Psoas muscle (tissue), 7 donors: ENCODE measurements at regions not wholly inside any gene's neighbourhood (a gene's known extent, or its start where the extent isn't known, plus 50 kb on each side); places are given as distances from the start of the nearest gene placed in this dataset.
A peak's percentile ranks its signal among the peaks of the same experiment; 100 is the strongest.

Source experiments
- ATAC-seq, 4 donors: fragments of 200-7000 bp; cut with Tn5 transposase; one replicate each; pipeline ENCODE4 v1.9.1; 2020; ENCODE audit warnings: moderate library complexity in 3 of 4, mild to moderate bottlenecking in 2 of 4
- DNase-seq, 2 donors: peaks; one replicate each; pipeline ENCODE4 v3.0.0-alpha.2; 2020
- H3K27ac ChIP-seq: fragments of 200-600 bp; one replicate; pipeline ENCODE4 v1.8.0; 2022
- H3K27me3 ChIP-seq, 3 donors: fragments of 200-600 bp in 1 of 3; one replicate each; pipeline versions ENCODE4 v1.6.1 to v1.8.0; 2013 to 2022; ENCODE audit warnings: low read length in 2 of 3, mild to moderate bottlenecking in 2 of 3, moderate library complexity in 1 of 3; ENCODE audit not compliant: insufficient read depth in 3 of 3
- H3K36me3 ChIP-seq, 2 donors: fragments of 200-600 bp in 1 of 2; one replicate each; pipeline versions ENCODE4 v1.6.1 to v1.8.0; 2013 to 2022; ENCODE audit warnings: low read depth in 1 of 2, mild to moderate bottlenecking in 1 of 2, moderate library complexity in 1 of 2; ENCODE audit not compliant: insufficient read depth in 1 of 2
- H3K4me1 ChIP-seq: fragments of 200-600 bp; one replicate; pipeline ENCODE4 v1.8.0; 2022
- H3K4me3 ChIP-seq: fragments of 200-600 bp; one replicate; pipeline ENCODE4 v1.8.0; 2022; ENCODE audit warnings: mild to moderate bottlenecking
- H3K9me3 ChIP-seq: fragments of 200-600 bp; one replicate; pipeline ENCODE4 v1.8.0; 2022
- CTCF ChIP-seq: fragments of 200-600 bp; IDR thresholded peaks from one replicate; pipeline ENCODE4 v1.8.0; 2022; ENCODE audit warnings: antibody characterized with exemption
- WGBS, 3 donors: extraction: QIAGEN DNeasy Blood & Tissue Kit; methylation state at CpG; one replicate each; pipeline versions ENCODE4 v1.1.6 to v1.1.7; 2013; 5-methylcytosine and 5-hydroxymethylcytosine counted together
- intact Hi-C, 2 donors: fragments of 100-400 bp; cut with DNase I; formaldehyde crosslinking; loops; one replicate each; pipeline versions ENCODE4 v1.11.0 to v1.14.2; 2022
- donor health status: healthy with polysubstance abuse.
- donor health status: DM: no; HTN: no; CAD: no; lungs with moderate emphysema.
- donor health status: Bipolar disorder and iron deficiency.
- donor health status: healthy.
- donor health status: DM: yes; HTN: yes; CAD: no.
- donor health status: DM: no; HTN: no; CAD: no.
- donor health status: DM: yes; HTN: yes; CAD: no.

GRCh38 chr5:117496801-117497200, 922.2 kb upstream of the SEMA6A start:
- ATAC-seq (no peak), DNase-seq (no peak)
- no peak for TF ChIP-seq CTCF
- Histone ChIP-seq H3K4me1 (no peaks in the 10 kb centered on the region), H3K27me3 (no peaks in the 10 kb centered on the region), H3K27ac (no peak overlapping the region), H3K36me3 (no peaks in the 10 kb centered on the region), H3K4me3 (no peak overlapping the region), H3K9me3 (peaks cover 7% of the 10 kb centered on the region)
- 32 to 41% (median 33%) methylated on average over 1 of the region's 1 CpG for WGBS, 3 donors
- intact Hi-C loops, result no loop called here

- no peaks in the 10 kb centered on the region for H3K4me1 ChIP-seq
- no peak overlapping the region for H3K27ac ChIP-seq
- H3K4me3 ChIP-seq, result no peak overlapping the region
- peaks cover 7% of the 10 kb centered on the region for H3K9me3 ChIP-seq
- H3K27me3 ChIP-seq, result no peaks in the 10 kb centered on the region
- intact Hi-C loops, result no loop called here
- 43 to 58% (median 50%) methylated on average over 2 of the region's 2 CpGs for WGBS, 3 donors
- TF ChIP-seq CTCF, result no peak
- ATAC-seq (no peak), DNase-seq (no peak)
- H3K36me3 ChIP-seq, result no peaks in the 10 kb centered on the region
Observed at GRCh38 chr5:117494188-117494587, 919.6 kb upstream of the SEMA6A start.

GRCh38 chr5:117488976-117489500, 914.4 kb upstream of the SEMA6A start:
- Histone ChIP-seq H3K4me1 (no peaks in the 10 kb centered on the region), H3K27ac (no peak overlapping the region), H3K4me3 (no peak overlapping the region), H3K9me3 (peaks cover 7% of the 10 kb centered on the region), H3K36me3 (no peaks in the 10 kb centered on the region), H3K27me3 (no peaks in the 10 kb centered on the region)
- no peak for TF ChIP-seq CTCF
- ATAC-seq (no peak), DNase-seq (no peak)
- intact Hi-C loops, result no loop called here
- WGBS, 3 donors, result 20 to 35% (median 33%) methylated on average over 2 of the region's 2 CpGs

- DNase-seq (no peak), ATAC-seq (no peak)
- no peak for TF ChIP-seq CTCF
- intact Hi-C loops, result no loop called here
- no peaks in the 10 kb centered on the region for H3K4me1 ChIP-seq
- H3K4me3 ChIP-seq, result no peak overlapping the region
- no peak overlapping the region for H3K27ac ChIP-seq
- WGBS, 3 donors, result 85 to 88% (median 87%) methylated on average over 4 of the region's 4 CpGs
- no peaks in the 10 kb centered on the region for H3K27me3 ChIP-seq
- no peaks in the 10 kb centered on the region for H3K36me3 ChIP-seq
- H3K9me3 ChIP-seq, result no peaks in the 10 kb centered on the region
Observed at GRCh38 chr5:117487556-117487955, 912.9 kb upstream of the SEMA6A start.

GRCh38 chr5:117486879-117487391, 912.3 kb upstream of the SEMA6A start:
- H3K27me3 ChIP-seq, result no peaks in the 10 kb centered on the region
- no peaks in the 10 kb centered on the region for H3K4me1 ChIP-seq
- no peaks in the 10 kb centered on the region for H3K36me3 ChIP-seq
- H3K4me3 ChIP-seq, result no peak overlapping the region
- H3K9me3 ChIP-seq, result no peaks in the 10 kb centered on the region
- no peak overlapping the region for H3K27ac ChIP-seq
- TF ChIP-seq CTCF, result no peak
- ATAC-seq (peak in 1 of 4 donors; percentile 32), DNase-seq (no peak)
- intact Hi-C loops, result no loop called here
